ENCODE measurements at regions not wholly inside any gene's neighbourhood (a gene's known extent, or its start where the extent isn't known, plus 50 kb on each side); places are given as distances from the start of the nearest gene placed in this dataset.

GRCh38 chr4:30946288-30946687 lies 226.1 kb downstream of the PCDH7 start:
- Histone ChIP-seq H3K14ac (ENCODE audit: low read length in 2 of 2) (no peak overlapping the region), H3K27ac (ENCODE audit: low read length, poor library complexity, severe bottlenecking) (no peak overlapping the region), H2BK5ac (ENCODE audit: low read depth, low read length, poor library complexity, severe bottlenecking) (no peak overlapping the region), H2AK5ac (ENCODE audit: low read length, severe bottlenecking) (no peak overlapping the region), H4K91ac (ENCODE audit: low read length) (no peak overlapping the region), H3K79me1 (replicated peaks; ENCODE audit: low read length, poor library complexity, severe bottlenecking) (no peaks in the 10 kb centered on the region), H2BK12ac (ENCODE audit: low read length in 2 of 2) (no peak overlapping the region), H3K23ac (ENCODE audit: low read length in 2 of 2) (no peak overlapping the region), H3K4me2 (ENCODE audit: low read length, poor library complexity, severe bottlenecking) (no peak overlapping the region), H3K4me3 (ENCODE audit: insufficient read depth in 1 of 2, low read depth in 1 of 2, low read length in 2 of 2) (no peak overlapping the region), H2BK120ac (ENCODE audit: low read depth, low read length) (no peak overlapping the region), H2AFZ (ENCODE audit: low read depth, low read length) (no peak overlapping the region), H3K27me3 (ENCODE audit: control insufficient read depth in 1 of 2, insufficient read depth in 1 of 2, low read length in 2 of 2) (no peaks in the 10 kb centered on the region), H3K36me3 (ENCODE audit: control insufficient read depth in 1 of 2, insufficient read depth in 2 of 2, low read depth in 1 of 2, low read length in 2 of 2) (no peaks in the 10 kb centered on the region), H3K4me1 (ENCODE audit: control insufficient read depth, insufficient read depth, low read depth, low read length) (peaks cover 2% of the 10 kb centered on the region), H2BK15ac (ENCODE audit: low read depth, poor library complexity, severe bottlenecking) (no peak overlapping the region), H4K8ac (ENCODE audit: low read length) (no peak overlapping the region), H3K9ac (ENCODE audit: low read length) (no peak overlapping the region), H3K9me3 (ENCODE audit: control insufficient read depth, low read length) (no peaks in the 10 kb centered on the region), H3K18ac (ENCODE audit: low read depth in 1 of 2, low read length in 2 of 2) (no peak overlapping the region), H3K4ac (ENCODE audit: low read depth in 1 of 2, low read length in 2 of 2) (no peak overlapping the region)
- DNase-seq, result no peak
- 97% methylated on average over 1 of the region's 2 CpGs for WGBS

GRCh38 chr4:30948653-30949052 lies 228.5 kb downstream of the PCDH7 start:
- Histone ChIP-seq H3K4me3 (ENCODE audit: insufficient read depth in 1 of 2, low read depth in 1 of 2, low read length in 2 of 2) (no peak overlapping the region), H2BK5ac (ENCODE audit: low read depth, low read length, poor library complexity, severe bottlenecking) (no peak overlapping the region), H3K14ac (ENCODE audit: low read length in 2 of 2) (no peak overlapping the region), H2BK12ac (ENCODE audit: low read length in 2 of 2) (no peak overlapping the region), H2BK120ac (ENCODE audit: low read depth, low read length) (no peak overlapping the region), H3K79me1 (replicated peaks; ENCODE audit: low read length, poor library complexity, severe bottlenecking) (no peaks in the 10 kb centered on the region), H2AK5ac (ENCODE audit: low read length, severe bottlenecking) (no peak overlapping the region), H3K23ac (ENCODE audit: low read length in 2 of 2) (no peak overlapping the region), H4K8ac (ENCODE audit: low read length) (no peak overlapping the region), H3K27ac (ENCODE audit: low read length, poor library complexity, severe bottlenecking) (no peak overlapping the region), H3K4me1 (ENCODE audit: control insufficient read depth, insufficient read depth, low read depth, low read length) (peaks cover 2% of the 10 kb centered on the region), H3K4me2 (ENCODE audit: low read length, poor library complexity, severe bottlenecking) (no peak overlapping the region), H3K9me3 (ENCODE audit: control insufficient read depth, low read length) (no peaks in the 10 kb centered on the region), H3K36me3 (ENCODE audit: control insufficient read depth in 1 of 2, insufficient read depth in 2 of 2, low read depth in 1 of 2, low read length in 2 of 2) (no peaks in the 10 kb centered on the region), H4K91ac (ENCODE audit: low read length) (no peak overlapping the region), H2BK15ac (ENCODE audit: low read depth, poor library complexity, severe bottlenecking) (no peak overlapping the region), H3K27me3 (ENCODE audit: control insufficient read depth in 1 of 2, insufficient read depth in 1 of 2, low read length in 2 of 2) (no peaks in the 10 kb centered on the region), H2AFZ (ENCODE audit: low read depth, low read length) (no peak overlapping the region), H3K18ac (ENCODE audit: low read depth in 1 of 2, low read length in 2 of 2) (no peak overlapping the region), H3K9ac (ENCODE audit: low read length) (peak overlapping the region; percentile 30), H3K4ac (ENCODE audit: low read depth in 1 of 2, low read length in 2 of 2) (no peak overlapping the region)
- 0% methylated on average over 2 of the region's 3 CpGs for WGBS
- peak; percentile 66 for DNase-seq

GRCh38 chr4:30950737-30951136 lies 230.6 kb downstream of the PCDH7 start:
- Histone ChIP-seq H2AFZ (ENCODE audit: low read depth, low read length) (no peak overlapping the region), H2AK5ac (ENCODE audit: low read length, severe bottlenecking) (no peak overlapping the region), H3K27ac (ENCODE audit: low read length, poor library complexity, severe bottlenecking) (peak overlapping the region; percentile 51), H3K79me1 (replicated peaks; ENCODE audit: low read length, poor library complexity, severe bottlenecking) (no peaks in the 10 kb centered on the region), H3K36me3 (ENCODE audit: control insufficient read depth in 1 of 2, insufficient read depth in 2 of 2, low read depth in 1 of 2, low read length in 2 of 2) (no peaks in the 10 kb centered on the region), H3K23ac (ENCODE audit: low read length in 2 of 2) (no peak overlapping the region), H2BK15ac (ENCODE audit: low read depth, poor library complexity, severe bottlenecking) (no peak overlapping the region), H3K4me2 (ENCODE audit: low read length, poor library complexity, severe bottlenecking) (no peak overlapping the region), H3K4me1 (ENCODE audit: control insufficient read depth, insufficient read depth, low read depth, low read length) (no peaks in the 10 kb centered on the region), H3K9ac (ENCODE audit: low read length) (no peak overlapping the region), H2BK120ac (ENCODE audit: low read depth, low read length) (no peak overlapping the region), H3K14ac (ENCODE audit: low read length in 2 of 2) (no peak overlapping the region), H4K8ac (ENCODE audit: low read length) (no peak overlapping the region), H3K18ac (ENCODE audit: low read depth in 1 of 2, low read length in 2 of 2) (peak overlapping the region in 1 of 2 experiments; percentile 8), H2BK5ac (ENCODE audit: low read depth, low read length, poor library complexity, severe bottlenecking) (no peak overlapping the region), H4K91ac (ENCODE audit: low read length) (no peak overlapping the region), H3K4ac (ENCODE audit: low read depth in 1 of 2, low read length in 2 of 2) (no peak overlapping the region), H3K9me3 (ENCODE audit: control insufficient read depth, low read length) (no peaks in the 10 kb centered on the region), H2BK12ac (ENCODE audit: low read length in 2 of 2) (peak overlapping the region in 1 of 2 experiments; percentile 31), H3K4me3 (ENCODE audit: insufficient read depth in 1 of 2, low read depth in 1 of 2, low read length in 2 of 2) (no peak overlapping the region), H3K27me3 (ENCODE audit: control insufficient read depth in 1 of 2, insufficient read depth in 1 of 2, low read length in 2 of 2) (no peaks in the 10 kb centered on the region)
- DNase-seq, result no peak
- WGBS, result 65% methylated on average over 2 of the region's 3 CpGs

GRCh38 chr4:30952526-30953219 lies 232.5 kb downstream of the PCDH7 start:
- Histone ChIP-seq H3K23ac (ENCODE audit: low read length in 2 of 2) (no peak overlapping the region), H2AFZ (ENCODE audit: low read depth, low read length) (no peak overlapping the region), H3K4me3 (ENCODE audit: insufficient read depth in 1 of 2, low read depth in 1 of 2, low read length in 2 of 2) (no peak overlapping the region), H3K4me1 (ENCODE audit: control insufficient read depth, insufficient read depth, low read depth, low read length) (no peaks in the 10 kb centered on the region), H2AK5ac (ENCODE audit: low read length, severe bottlenecking) (no peak overlapping the region), H2BK15ac (ENCODE audit: low read depth, poor library complexity, severe bottlenecking) (no peak overlapping the region), H2BK12ac (ENCODE audit: low read length in 2 of 2) (no peak overlapping the region), H3K18ac (ENCODE audit: low read depth in 1 of 2, low read length in 2 of 2) (no peak overlapping the region), H3K79me1 (replicated peaks; ENCODE audit: low read length, poor library complexity, severe bottlenecking) (no peaks in the 10 kb centered on the region), H2BK5ac (ENCODE audit: low read depth, low read length, poor library complexity, severe bottlenecking) (no peak overlapping the region), H3K9me3 (ENCODE audit: control insufficient read depth, low read length) (no peaks in the 10 kb centered on the region), H3K14ac (ENCODE audit: low read length in 2 of 2) (no peak overlapping the region), H3K27ac (ENCODE audit: low read length, poor library complexity, severe bottlenecking) (peak overlapping the region; percentile 66), H3K4ac (ENCODE audit: low read depth in 1 of 2, low read length in 2 of 2) (no peak overlapping the region), H3K4me2 (ENCODE audit: low read length, poor library complexity, severe bottlenecking) (no peak overlapping the region), H3K27me3 (ENCODE audit: control insufficient read depth in 1 of 2, insufficient read depth in 1 of 2, low read length in 2 of 2) (no peaks in the 10 kb centered on the region), H3K36me3 (ENCODE audit: control insufficient read depth in 1 of 2, insufficient read depth in 2 of 2, low read depth in 1 of 2, low read length in 2 of 2) (no peaks in the 10 kb centered on the region), H4K91ac (ENCODE audit: low read length) (no peak overlapping the region), H4K8ac (ENCODE audit: low read length) (no peak overlapping the region), H3K9ac (ENCODE audit: low read length) (no peak overlapping the region), H2BK120ac (ENCODE audit: low read depth, low read length) (no peak overlapping the region)
- DNase-seq, result peak; percentile 8
- WGBS, result 22% methylated on average over 1 of the region's 4 CpGs
